Chondrocyte (in vitro differentiated cells): ENCODE measurements at regions not wholly inside any gene's neighbourhood (a gene's known extent, or its start where the extent isn't known, plus 50 kb on each side); places are given as distances from the start of the nearest gene placed in this dataset.

Source experiments
- DNase-seq: peaks from one replicate; pipeline ENCODE4 v3.0.0; 2021; ENCODE audit warnings: mixed read lengths, low spot score
- H3K27ac Mint-ChIP-seq: one replicate; pipeline ENCODE4 v1.8.0; 2021; ENCODE audit warnings: mild to moderate bottlenecking, moderate library complexity, mixed read lengths; ENCODE audit not compliant: unreplicated experiment
- H3K27me3 Mint-ChIP-seq: 2 replicates; pipeline ENCODE4 v1.8.0; 2021; ENCODE audit warnings: low read depth, mixed read lengths
- H3K36me3 Mint-ChIP-seq: 2 replicates; pipeline ENCODE4 v1.8.0; 2021; ENCODE audit warnings: low read depth, mixed read lengths
- H3K4me1 Mint-ChIP-seq: 2 replicates; pipeline ENCODE4 v1.8.0; 2021; ENCODE audit warnings: low read depth, mild to moderate bottlenecking, mixed read lengths
- H3K4me3 Mint-ChIP-seq: one replicate; pipeline ENCODE4 v1.8.0; 2021; ENCODE audit warnings: mild to moderate bottlenecking, moderate library complexity, mixed read lengths; ENCODE audit not compliant: unreplicated experiment
- H3K9me3 Mint-ChIP-seq: 2 replicates; pipeline ENCODE4 v1.8.0; 2021; ENCODE audit warnings: low read depth, mixed read lengths
- CTCF ChIP-seq: fragments of 200-600 bp; sonication (generic); IDR thresholded peaks from 2 replicates; pipeline ENCODE4 v1.5.0; 2021; ENCODE audit warnings: antibody characterized with exemption, mild to moderate bottlenecking, moderate library complexity

GRCh38 chr6:168194732-168195567, 115.9 kb upstream of the FRMD1 start:
- H3K27me3 Mint-ChIP-seq, result peaks cover 27% of the 10 kb centered on the region
- H3K4me3 Mint-ChIP-seq, result no peak overlapping the region
- no peaks in the 10 kb centered on the region for H3K36me3 Mint-ChIP-seq
- no peak overlapping the region for H3K27ac Mint-ChIP-seq
- no peaks in the 10 kb centered on the region for H3K4me1 Mint-ChIP-seq
- no peaks in the 10 kb centered on the region for H3K9me3 Mint-ChIP-seq
- peak; percentile 76 for DNase-seq
- no peak for TF ChIP-seq CTCF

- Mint-ChIP-seq H3K27ac (no peak overlapping the region), H3K9me3 (no peaks in the 10 kb centered on the region), H3K4me3 (no peak overlapping the region), H3K4me1 (no peaks in the 10 kb centered on the region), H3K27me3 (peaks cover 27% of the 10 kb centered on the region), H3K36me3 (no peaks in the 10 kb centered on the region)
- peak; percentile 66 for DNase-seq
- peak; percentile 30 for TF ChIP-seq CTCF
These were observed 115.1 kb upstream of the FRMD1 start for GRCh38 chr6:168193816-168194721.

- Mint-ChIP-seq H3K27ac (no peak overlapping the region), H3K4me3 (no peak overlapping the region), H3K27me3 (peaks cover 27% of the 10 kb centered on the region), H3K9me3 (no peaks in the 10 kb centered on the region), H3K4me1 (no peaks in the 10 kb centered on the region), H3K36me3 (no peaks in the 10 kb centered on the region)
- DNase-seq, result no peak
- TF ChIP-seq CTCF, result no peak
These were observed 114.1 kb upstream of the FRMD1 start for GRCh38 chr6:168192901-168193815.

DNA sequence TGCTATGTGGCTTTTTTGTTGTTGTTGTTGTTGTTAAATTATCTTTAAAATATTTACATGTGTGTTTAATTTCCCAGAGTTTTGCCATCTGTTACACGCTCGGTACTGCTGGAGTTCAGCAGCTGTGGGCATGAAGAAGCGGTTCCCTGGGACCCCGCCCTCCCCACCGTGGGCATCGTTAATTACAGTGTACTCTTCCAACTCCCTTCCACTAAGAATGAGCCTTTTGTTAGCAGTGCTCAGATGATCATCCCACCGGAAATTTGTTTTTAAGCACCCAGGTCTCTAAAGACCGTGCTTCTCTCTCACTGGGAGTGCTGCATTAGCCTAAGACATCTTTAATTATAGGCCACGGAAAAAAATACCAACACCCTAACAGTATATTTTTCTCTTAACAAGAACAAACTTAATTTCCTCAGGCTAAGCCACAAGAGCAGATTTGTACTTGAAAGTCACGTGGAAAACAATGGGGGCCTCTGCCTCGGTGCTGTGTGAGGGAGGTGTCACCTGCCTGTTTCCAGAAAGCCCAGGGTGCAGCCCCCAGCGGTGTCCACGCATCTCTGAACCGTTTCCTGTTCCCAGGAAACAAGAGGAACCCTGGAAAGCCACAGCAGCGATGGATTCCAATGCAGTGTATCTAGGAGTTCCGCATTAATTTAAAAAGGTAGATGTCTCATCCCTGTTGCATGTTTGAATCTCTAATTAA, 113.3 kb upstream of the FRMD1 start:
- Mint-ChIP-seq H3K27me3 (peaks cover 27% of the 10 kb centered on the region), H3K36me3 (no peaks in the 10 kb centered on the region), H3K9me3 (no peaks in the 10 kb centered on the region), H3K4me1 (no peaks in the 10 kb centered on the region), H3K27ac (no peak overlapping the region), H3K4me3 (no peak overlapping the region)
- peak; percentile 51 for DNase-seq
- no peak for TF ChIP-seq CTCF
